ENCODE measurements at regions not wholly inside any gene's neighbourhood (a gene's known extent, or its start where the extent isn't known, plus 50 kb on each side); places are given as distances from the start of the nearest gene placed in this dataset.
"Not testable (repeated sequence)": the region's sequence is repeated elsewhere in the genome, so short reads cannot be mapped to it uniquely, and the experiment has no call there.

GRCh38 chr6:74631564-74631963 lies 574.3 kb downstream of the COL12A1 start:
- DNase-seq (ENCODE audit: low spot score) = no peak

GRCh38 chr6:74626288-74626687 lies 579.6 kb downstream of the COL12A1 start:
- DNase-seq (ENCODE audit: low spot score) = no peak

DNA sequence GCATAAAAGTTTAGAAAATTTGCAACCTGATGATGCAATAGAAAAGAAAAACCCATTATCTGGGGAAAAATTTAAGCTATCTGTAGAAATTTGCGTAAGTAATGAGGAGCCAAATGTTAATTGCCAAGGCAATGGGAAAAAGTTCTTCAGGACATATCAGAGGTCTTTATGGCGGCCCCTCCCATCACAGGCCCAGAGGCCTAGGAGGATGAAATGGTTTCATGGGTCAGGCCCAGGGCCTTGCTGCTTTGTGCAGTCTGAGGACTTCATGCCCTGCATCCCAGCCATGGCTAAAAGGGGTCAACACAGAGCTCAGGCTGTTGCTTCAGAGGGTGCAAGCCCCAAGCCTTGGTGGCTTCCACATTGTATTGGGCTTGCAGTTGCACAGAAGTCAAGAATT lies 582.8 kb downstream of the COL12A1 start:
- no peak for DNase-seq (ENCODE audit: low spot score)

DNA sequence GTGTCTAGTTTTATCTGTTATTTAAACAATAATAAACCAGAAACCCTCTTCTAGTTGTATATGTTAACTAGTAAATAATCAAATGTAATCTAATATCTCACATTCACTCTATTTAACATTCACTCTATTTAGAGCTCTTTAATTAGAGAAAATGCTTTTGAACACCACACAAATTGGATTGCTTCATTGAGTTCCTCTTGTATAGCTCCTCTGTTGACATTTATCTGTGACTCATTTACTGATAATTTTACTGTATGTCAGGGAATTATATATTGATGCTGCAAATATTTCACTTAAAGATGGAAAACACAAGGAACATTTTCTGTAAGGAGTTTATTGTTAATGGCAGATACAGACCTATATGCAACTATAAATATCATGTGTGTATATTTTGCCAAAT lies 594.6 kb downstream of the COL12A1 start:
- DNase-seq (ENCODE audit: low spot score) = no peak

GRCh38 chr6:74610352-74610751 lies 595.5 kb downstream of the COL12A1 start:
- DNase-seq (ENCODE audit: low spot score) = no peak

- DNase-seq (ENCODE audit: low spot score) = no peak
Measured at GRCh38 chr6:74609871-74610270, 596.0 kb downstream of the COL12A1 start.

GRCh38 chr6:74607934-74608333 lies 597.9 kb downstream of the COL12A1 start:
- no peak for DNase-seq (ENCODE audit: low spot score)

DNA sequence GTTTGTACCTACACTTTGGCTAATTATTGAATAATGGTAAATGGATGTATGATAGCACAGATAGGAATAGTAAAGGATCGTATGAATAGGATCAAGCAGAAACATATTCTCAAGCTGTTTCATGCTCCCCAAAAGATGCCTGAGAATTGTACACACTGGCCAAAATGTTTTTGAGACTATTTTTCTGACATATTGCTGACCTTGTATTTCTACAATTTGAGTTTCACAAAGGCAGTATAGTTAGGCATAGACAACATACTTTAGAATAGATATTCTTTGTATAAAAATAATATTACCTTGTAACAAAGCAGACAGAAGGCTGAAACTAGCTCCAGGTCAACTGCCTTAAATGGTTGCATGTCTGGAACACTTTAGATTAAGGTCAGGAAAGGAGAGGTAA lies 598.4 kb downstream of the COL12A1 start:
- DNase-seq (ENCODE audit: low spot score) = no peak

DNA sequence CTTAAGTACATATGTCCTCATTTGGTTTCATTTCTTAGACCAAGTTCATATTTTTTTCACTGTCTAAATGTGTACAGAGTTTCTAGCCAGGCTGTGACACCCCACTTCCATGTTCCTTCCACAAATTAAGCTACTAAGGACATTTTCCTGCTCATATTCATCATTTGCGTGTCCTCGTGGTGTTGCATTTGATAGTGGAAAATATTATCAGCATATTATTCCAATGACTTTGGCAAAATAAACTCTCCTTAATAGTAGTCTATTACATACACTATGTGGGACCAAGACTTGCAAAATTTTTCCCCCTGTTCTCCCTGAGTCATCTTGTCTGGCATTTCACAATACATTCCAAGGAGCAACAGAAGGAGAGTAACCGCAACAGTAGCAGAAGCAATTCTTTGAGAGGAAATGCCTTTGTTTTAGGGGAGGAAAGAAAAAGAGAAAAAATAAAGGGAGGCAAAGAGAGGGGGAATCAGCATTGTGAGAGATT lies 599.2 kb downstream of the COL12A1 start:
- DNase-seq (ENCODE audit: low spot score) = no peak

- DNase-seq (ENCODE audit: low spot score) = no peak
Measured at GRCh38 chr6:74605922-74606581, 599.8 kb downstream of the COL12A1 start.

GRCh38 chr6:74604279-74604678 lies 601.6 kb downstream of the COL12A1 start:
- no peak for DNase-seq (ENCODE audit: low spot score)

GRCh38 chr6:74603322-74604076 lies 602.4 kb downstream of the COL12A1 start:
- DNase-seq (ENCODE audit: low spot score) = no peak

GRCh38 chr6:74602206-74602605 lies 603.6 kb downstream of the COL12A1 start:
- DNase-seq (ENCODE audit: low spot score) = no peak

DNA sequence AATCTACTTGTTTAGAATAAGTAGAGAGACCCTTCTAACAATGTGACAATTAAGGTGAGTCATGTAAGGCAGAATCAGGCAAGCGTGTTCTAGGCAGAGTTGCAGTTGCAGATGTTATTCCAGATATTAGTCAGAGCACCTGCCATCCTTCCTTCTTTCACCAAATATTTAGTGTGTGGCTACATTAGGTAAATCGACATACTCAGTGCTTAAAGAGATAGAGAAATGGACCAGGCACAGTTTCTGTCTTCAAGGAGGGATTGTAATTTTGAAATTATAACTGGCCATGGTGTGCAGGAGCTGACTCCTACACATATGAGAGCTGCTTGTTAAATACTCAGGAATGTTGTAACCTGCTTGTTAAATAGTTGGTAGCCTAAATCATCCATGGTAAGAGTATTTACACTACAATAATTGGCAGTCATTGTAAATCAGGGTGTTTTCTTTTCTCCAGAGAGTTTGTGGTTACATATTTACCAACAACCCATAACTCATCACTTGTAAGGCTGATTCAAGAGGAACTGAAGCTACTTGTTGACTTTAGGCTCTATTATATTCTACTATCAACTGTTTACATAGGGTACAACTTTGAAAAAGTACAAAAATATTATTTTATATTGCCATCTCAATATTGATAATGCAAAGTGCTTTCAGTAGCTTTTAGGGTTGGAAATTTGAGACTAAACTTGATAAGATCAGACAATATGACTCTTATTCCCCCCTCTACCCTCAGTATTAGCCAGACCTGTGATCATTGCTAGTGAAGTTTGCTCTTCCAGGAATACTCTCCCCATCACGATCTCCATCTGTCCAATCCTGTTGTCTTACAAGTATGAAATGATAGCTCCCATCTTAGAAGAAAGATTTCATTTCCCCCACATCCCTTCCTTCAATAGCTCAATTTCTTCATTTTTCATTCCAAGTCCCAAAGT lies 607.1 kb downstream of the COL12A1 start:
- no peak for DNase-seq (ENCODE audit: low spot score)

GRCh38 chr6:74597840-74598239 lies 608.0 kb downstream of the COL12A1 start:
- DNase-seq (ENCODE audit: low spot score) = no peak

DNA sequence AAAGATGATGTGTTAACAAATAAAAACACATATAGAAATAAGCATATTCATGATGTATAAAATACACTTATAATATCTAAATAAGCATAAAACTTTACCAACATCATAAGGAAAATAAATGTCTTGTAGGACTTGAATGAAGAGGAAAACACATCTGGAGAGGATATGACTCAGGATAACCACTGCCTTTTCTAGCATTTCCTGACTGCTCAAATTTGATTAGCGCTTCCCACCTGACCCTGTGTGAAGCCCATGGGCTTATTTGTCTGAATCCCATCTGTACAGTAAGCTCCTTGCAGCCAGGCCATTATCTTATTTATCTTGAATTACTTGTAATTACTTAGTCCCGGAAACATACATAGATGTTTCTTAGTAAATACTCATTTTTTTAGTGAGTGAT lies 608.6 kb downstream of the COL12A1 start:
- no peak for DNase-seq (ENCODE audit: low spot score)

- no peak for DNase-seq (ENCODE audit: low spot score)
Measured at GRCh38 chr6:74596588-74596987, 609.3 kb downstream of the COL12A1 start.

GRCh38 chr6:74594350-74594749 lies 611.5 kb downstream of the COL12A1 start:
- DNase-seq (ENCODE audit: low spot score) = not testable (repeated sequence)

DNA sequence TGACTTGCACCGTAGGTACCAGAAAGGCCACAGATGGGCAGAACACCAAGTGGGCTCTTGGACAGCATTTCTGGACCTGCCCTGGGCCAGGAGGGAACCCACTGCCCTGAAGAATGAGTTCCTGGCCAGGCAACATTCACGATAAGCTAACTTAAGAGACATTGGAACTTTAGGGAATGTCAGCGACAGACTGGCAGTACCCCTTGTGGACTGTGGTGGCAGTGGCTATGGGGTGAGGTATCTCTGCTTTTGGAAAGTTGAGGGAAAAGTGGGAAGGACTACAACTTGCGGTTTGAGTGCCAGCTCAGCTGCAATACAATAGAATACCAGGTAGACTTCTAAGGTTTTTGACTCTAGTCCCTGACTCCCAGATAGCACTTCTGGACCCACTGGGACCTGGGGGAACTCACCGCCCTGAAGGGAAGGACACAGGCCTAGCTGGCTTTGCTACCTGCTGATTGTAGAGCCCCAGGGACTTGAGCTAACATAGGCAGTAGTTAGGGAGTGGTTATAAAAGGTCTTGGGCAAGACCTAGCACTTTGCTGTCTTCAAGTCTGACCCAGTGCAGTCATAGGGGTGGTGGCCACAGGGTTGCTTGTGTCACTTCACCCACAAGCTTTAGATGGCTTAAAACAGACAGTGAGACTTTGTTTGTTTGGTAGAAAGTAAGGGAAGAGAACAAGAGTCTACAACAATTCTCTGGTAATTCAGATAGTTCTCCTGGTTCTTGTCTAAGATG lies 617.6 kb downstream of the COL12A1 start:
- DNase-seq (ENCODE audit: low spot score) = no peak

DNA sequence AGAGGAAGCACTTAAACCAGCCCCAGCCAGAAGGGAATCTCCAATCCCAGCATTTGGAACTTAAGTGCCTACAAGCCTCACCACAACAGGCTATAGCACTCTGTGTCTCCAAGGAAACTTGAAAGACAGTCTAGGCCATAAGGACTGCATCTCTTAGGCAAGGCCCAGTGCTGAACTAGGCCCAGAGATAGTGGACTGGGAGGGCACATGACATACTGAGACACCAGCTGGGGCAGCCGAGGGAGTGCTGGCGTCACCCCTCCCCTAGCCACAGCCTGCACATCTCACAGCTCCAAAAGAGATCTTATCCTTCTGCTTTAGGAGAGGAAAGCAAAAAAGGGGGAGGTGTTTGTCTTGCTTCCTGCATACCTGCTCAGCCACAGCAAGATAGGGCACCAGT lies 618.5 kb downstream of the COL12A1 start:
- no peak for DNase-seq (ENCODE audit: low spot score)

- DNase-seq (ENCODE audit: low spot score) = no peak
Measured at GRCh38 chr6:74585753-74586152, 620.1 kb downstream of the COL12A1 start.

DNA sequence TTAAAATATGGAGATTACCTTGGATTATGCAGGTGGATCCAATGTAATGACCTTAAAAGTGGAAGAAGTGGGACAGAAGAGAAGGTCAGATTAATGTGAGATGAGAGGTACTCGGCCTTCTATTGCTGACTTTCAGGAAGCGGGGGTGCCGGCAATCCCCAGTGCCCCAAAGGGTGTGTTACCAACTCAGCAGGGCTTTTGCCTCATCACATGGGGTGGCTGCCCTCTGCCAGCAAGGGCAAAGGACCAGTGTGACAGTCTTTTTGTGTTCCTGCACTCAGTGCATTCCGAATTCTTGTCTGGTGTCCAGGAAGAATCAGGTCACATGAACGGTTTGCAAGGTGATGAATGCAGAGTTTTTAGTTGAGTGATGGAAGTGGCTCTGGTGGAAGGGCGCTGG lies 624.2 kb downstream of the COL12A1 start:
- DNase-seq (ENCODE audit: low spot score) = no peak

Data from Ammon's horn (tissue), 1 donor.